ENCODE measurements at regions not wholly inside any gene's neighbourhood (a gene's known extent, or its start where the extent isn't known, plus 50 kb on each side); places are given as distances from the start of the nearest gene placed in this dataset.

- DNase-seq (ENCODE audit: low spot score): no peak
These were observed 148.2 kb downstream of the C9orf50 start for GRCh38 chr9:129472651-129473102.

DNA sequence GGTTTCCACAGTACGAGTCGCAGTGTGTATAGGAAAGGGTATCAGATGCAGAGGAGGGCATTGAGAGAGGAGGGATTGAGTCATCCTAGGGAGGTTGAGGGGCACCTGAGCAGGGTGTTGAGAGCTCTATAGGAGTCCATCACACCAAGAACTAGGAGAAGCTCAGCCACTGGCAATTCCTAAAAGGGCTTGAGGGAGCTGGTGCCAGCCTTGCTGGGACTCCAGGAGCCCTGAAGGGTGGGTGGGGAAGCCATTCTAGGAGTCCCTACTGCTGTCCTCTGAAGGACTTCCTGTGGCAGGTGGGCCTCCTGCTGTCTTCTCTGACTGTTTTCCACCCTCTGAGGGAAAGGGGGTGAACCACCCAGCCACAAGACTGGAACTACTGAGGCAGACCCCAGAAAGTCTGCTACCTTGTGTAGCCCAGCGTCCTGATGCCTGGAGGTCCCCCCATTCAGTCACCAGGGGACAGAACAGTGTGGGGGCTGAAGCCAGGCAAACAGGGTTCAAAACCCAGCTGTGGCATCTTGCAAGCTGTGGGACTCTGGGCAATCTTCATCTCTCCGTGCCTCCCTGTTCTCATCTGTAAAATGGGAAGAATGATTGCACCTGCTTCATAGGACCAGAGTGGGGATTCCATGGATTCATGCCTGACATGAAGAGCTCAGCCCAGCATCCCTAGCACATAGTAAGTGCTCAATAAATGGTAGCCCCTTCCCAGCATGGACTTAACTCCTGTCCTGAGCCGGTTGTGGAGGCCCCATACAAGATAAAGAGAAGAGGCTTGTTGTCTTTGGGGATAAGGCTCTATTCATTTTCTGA, 149.5 kb downstream of the C9orf50 start:
- no peak for DNase-seq (ENCODE audit: low spot score)

DNA sequence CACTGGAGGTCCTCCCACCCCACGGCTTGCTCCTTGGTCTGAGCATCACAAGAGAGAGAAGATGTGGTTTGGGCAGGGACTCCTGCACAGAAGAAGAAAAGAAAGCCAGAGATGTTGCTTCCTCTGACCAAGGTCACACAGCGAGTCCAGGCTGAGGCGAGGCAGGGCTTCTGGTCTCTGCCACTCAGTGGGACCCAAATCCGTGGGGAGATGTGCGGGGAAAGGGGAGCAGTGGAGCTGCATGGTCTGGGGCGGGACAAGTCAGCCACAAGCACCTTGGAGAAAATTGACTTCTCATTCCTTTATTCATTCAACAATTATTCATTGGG, 150.9 kb downstream of the C9orf50 start:
- no peak for DNase-seq (ENCODE audit: low spot score)

DNA sequence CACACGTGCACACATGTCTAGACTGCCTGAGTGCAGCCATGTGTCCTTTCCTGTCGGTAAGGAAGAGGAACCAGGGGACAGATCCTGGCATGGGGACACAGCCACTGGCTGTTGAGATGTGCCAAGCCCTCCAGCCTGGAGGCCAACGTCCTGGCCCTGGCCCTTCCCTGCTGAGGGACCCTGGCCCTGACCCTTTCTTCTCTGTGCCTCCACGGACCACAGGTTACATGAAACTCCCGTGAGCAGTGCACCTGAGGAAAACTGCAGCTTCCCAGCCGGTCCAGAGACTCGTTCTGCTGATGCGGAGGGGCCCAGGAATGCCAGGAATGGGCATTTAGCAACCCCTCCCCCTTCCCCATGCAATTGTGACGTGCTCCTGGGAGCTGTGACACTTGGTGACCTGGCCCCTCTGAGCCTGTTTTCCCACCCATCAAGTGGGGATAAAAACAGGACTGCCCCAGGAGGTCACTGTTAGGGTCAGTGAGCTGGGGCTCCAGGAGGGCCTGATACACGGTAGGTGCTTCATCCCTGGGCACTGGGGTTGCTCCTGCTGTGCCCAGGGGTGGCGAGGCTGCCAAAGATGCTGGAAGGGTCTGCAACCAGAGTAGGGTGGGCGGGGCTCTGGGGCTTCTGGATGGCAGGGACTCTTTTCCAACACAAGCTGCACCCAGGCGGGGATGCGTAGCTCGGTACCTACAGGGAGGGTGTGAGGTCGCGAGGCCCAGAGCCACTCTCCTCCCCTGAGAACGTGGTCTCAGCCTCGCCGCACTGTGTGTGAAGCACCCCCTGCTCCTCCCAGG, 151.5 kb downstream of the C9orf50 start:
- no peak for DNase-seq (ENCODE audit: low spot score)

- DNase-seq (ENCODE audit: low spot score): no peak
These were observed 152.9 kb downstream of the C9orf50 start for GRCh38 chr9:129467739-129468666.

DNA sequence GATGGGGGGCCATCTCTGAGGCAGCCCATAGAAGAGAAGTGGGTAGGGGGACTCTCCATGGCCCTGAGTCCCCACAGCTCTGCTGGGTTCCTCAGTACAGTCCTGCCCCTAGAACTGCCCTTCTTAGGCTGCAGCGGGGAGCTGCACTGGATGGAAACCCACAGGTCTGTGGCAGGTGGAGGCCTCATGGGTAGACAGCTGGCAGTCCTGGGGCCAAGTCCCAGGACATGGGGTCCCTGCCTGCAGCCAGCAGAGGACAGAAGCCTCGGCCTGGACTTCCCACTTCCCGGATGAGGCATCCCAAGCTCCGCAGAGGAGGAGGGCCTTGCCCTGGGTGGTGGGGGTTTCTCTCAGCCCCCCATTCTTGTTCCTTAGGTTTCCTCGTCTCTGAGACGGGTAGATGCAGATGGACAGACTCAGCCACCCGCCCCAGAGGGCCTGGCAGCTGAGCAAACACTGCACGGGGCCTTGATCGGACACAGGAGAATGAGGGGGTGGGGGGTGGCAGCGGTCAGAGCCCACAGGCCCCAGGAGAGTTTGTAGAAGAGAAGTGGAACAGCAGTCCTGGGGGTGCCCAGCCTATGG, 153.8 kb downstream of the C9orf50 start:
- no peak for DNase-seq (ENCODE audit: low spot score)

DNA sequence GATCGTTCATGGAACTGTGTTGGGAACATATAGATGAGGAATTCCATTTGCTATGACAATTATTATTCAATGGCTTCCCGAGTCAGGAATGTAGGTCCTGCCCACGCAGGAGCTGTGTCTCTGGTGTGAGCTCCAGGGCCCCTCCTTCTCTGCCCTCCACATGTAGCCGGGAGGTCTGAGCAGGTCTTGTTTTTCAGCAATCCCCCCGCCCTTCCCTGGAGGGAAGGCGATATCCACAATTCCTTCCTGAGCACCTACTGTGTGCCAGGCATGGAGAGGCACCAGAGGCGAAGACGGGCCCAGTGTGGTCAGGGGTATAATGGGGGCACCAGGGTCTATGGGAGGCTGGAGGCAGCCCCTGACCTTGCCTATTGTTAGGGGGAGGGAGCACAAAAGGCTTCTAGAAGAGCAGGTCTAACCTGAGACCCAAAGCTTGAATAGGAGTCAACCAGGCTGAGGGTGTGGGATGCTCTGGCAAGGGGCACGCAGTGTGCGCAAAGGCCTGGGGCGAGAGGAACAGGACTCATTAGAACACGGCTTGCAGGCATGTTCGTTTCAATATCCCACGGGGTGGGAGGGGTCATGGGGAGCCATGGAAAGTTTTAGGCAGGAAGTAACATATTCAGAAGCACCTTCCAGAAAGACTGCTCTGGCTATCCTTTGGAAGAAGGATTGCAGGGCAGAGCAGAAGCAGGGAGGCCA, 154.9 kb downstream of the C9orf50 start:
- no peak for DNase-seq (ENCODE audit: low spot score)

DNA sequence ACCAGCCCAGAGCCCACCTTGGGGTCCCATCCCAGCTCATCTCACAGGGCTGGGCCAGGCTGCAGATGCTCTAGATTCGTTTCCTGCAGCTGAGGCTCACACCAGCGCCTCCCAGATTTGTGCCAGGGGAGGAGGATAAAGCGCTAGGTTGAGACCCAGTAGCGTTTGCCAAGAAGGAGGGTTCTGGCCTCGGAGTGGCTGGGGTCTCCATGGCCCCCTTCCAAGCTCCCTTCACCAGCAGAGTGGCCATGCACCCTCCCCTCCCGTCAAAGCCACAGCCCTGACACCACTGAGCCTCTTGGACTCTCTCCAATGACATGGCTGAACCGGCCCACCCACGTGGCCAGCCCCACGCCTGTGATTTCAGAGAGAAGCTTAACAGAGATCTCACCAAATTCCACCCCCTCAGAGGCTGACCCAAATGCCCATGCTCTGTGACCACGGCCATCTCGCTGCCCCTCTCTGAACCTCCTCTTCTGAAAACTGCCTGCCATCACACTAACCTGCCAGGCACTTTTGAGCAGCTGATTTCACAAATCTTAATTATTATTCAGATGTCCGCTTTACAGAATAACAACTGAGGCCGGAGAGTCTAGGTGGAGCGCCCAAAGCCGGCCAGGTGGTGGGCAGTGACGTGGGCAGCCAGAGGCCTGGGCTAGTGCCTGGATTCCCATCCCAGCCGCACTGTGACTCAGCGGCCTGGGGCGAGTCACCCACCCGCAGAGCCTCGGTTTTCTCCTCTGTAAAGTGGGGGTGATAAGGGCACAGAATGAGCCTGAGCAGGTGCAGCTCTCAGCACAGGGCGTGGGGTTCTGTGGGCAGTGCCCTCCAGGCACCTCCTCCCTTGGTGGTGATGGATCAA, 155.7 kb downstream of the C9orf50 start:
- DNase-seq (ENCODE audit: low spot score): no peak

- DNase-seq (ENCODE audit: low spot score): no peak
These were observed 156.9 kb downstream of the C9orf50 start for GRCh38 chr9:129463994-129464393.

DNA sequence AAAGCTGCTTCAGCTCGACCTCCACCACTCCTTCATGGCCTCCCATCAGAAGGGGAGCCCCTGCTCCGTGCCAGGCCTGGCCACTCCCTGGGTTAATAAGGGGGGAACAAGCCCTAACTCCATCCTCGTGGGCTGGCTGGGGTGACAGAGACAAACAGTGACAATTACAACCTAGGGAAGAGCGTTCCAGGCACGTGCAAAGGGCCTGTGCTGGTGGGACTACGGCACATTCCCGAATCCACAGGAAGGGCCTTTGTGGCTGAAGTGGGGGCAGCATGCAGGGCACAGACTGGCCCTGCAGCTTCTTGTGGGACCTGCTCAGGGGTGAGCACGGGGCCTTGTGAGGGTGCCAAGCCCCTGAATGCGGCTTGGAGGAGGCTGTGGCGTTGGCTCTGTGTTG, 157.4 kb downstream of the C9orf50 start:
- no peak for DNase-seq (ENCODE audit: low spot score)

DNA sequence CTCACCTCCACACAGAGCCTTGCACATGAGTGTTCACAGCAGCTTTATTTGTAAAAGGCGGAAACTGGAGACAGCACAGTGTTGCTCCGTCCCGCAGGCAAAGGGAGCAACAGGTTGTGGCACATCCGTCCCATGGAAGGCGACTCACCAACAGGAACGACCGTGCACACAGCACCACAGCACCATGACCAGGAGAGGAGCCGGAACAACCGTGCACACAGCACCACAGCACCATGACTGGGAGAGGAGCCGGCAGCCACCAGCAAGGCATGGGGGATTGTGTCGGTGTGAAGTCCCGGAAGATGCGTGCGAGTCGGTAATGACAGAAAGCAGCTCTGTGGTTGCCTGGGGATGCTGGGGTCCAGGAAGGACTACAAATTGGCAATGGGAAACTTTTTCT, 158.5 kb downstream of the C9orf50 start:
- no peak for DNase-seq (ENCODE audit: low spot score)

DNA sequence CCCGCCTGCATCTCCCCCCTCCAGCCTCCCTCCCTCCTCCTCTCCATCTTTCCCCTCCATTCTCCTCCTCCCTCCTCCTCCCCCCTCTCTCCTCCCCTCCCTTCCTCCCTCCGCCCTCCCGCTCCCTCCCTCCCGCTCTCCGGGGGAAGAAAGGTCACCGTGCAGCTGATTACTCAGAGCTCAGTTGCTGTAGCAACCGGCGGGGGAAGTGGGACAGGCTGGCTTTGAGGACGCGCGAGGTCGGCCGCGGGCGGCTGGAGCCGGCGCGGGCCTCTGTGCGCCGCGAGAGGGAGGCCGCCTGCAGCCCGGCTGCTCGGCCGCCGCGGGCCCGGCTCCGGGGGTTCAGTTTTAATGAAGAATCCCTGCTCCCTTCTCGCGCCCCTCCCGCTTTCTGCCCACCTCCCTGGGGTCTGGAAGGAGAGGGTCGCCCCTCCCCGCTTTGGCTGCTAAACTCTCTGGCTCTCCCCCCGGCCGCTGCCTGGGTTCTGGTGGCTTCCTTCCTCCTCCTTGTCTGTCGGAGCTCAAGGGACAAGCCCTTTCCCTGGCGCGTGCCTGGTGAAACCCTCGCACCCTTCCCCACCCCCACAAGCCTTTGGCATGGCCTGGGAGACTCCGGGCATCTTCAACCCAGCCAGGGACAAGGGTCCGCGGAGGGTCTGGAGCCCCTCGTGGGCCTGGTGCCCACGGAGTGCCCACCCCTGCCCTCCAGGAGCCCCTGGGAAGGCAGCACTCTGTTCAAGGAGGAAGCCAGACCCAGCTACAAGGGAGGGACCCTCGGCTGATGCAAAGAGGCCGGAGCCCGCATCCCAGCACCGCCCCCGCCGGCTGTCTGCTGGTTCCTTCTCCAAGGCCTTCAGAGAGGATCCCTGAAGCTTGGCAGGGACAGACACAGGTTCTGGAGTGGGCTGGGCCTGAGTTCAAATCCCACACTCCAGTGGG, 160.3 kb downstream of the C9orf50 start:
- peak; percentile 99 for DNase-seq (ENCODE audit: low spot score)

DNA sequence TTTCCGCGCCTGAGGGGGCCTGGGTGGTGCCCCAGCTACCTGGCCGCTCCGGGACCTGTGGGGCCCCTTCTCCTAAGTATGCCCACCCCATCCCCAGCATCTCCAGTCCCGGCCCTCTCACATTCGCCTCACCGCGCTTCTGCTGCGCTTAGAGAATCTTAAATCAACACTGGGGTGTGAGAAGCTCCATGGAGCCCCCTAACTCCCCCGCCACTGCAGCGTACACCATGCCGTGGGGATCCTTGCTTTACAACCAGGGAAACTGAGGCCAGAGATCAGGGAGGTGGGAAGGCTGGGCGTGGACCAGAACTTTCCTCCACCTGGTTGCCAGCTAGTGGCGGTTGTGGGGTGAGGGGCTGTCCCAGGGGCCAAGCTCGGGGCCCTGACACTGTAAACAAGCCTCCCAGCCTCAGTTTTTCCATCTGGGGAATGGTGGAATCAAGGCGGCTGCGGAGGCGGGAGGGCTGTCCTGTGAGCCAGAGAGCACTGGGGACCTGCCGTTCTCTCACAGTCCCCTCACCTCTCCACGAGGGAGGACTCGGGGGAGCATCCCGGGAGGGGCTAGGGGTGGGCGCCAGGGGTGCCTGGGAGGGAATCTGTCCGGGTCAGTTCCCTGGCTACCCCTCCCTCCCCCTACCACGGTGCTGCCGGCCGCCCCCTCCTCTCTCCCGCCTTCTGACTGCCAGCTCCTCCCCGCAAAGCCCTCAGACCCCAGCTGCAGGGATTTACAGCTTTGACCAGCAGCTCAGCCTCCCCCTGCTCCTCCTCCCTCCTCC, 161.2 kb downstream of the C9orf50 start:
- no peak for DNase-seq (ENCODE audit: low spot score)

- DNase-seq (ENCODE audit: low spot score): peak; percentile 56
These were observed 162.0 kb downstream of the C9orf50 start for GRCh38 chr9:129458663-129459546.

DNA sequence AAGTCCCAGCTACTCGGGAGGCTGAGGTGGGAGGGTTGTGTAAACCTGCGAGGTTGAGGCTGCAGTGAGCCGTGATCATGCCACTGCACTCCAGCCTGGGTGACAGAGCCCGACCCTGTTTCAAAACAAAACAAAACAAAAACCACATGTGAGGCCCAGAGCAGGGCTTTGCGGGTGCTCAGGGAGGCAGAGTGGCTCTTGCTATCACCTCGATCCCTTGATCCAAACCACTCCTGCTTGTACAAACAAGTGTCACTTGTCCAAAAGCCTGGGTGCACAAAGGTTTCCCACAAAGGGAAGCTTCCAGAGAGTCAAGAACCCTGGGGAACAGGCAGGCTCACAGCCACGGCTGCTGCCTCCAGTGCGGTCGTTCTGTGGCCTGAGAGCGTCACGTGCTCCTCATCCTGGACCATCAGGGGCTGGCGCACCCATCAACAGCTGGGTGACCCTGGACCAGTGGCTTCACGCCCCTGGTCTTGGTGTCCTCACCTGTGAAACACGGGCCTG, 162.7 kb downstream of the C9orf50 start:
- DNase-seq (ENCODE audit: low spot score): peak; percentile 66

- DNase-seq (ENCODE audit: low spot score): no peak
These were observed 163.5 kb downstream of the C9orf50 start for GRCh38 chr9:129457325-129457779.

Measured in Ammon's horn (tissue), 1 donor.